DND-41 (cell line): ENCODE measurements at regions not wholly inside any gene's neighbourhood (a gene's known extent, or its start where the extent isn't known, plus 50 kb on each side); places are given as distances from the start of the nearest gene placed in this dataset.

Experiments
- ATAC-seq: fragments of 200-7000 bp; cut with Tn5 transposase; 3 replicates; pipeline ENCODE4 v1.9.1; 2021; ENCODE audit warnings: low read depth; ENCODE audit not compliant: insufficient read depth
- DNase-seq: peaks from one replicate; pipeline ENCODE4 v3.0.0-alpha.2; 2020
- H2AFZ ChIP-seq: 2 replicates; pipeline ENCODE4 v1.6.0; 2012; ENCODE audit warnings: low read depth, low read length
- H3K27ac ChIP-seq: 2 replicates; pipeline ENCODE4 v1.5.1; 2012; ENCODE audit warnings: low read length, inconsistent platforms
- H3K27me3 ChIP-seq: fragments of 200-600 bp; sonication (generic); 2 replicates; pipeline ENCODE4 v1.6.0; 2012; ENCODE audit warnings: low read length, mild to moderate bottlenecking, inconsistent platforms; ENCODE audit not compliant: insufficient read depth, poor library complexity
- H3K36me3 ChIP-seq: 2 replicates; pipeline ENCODE4 v1.5.1; 2012; ENCODE audit warnings: low read length, inconsistent platforms; ENCODE audit not compliant: insufficient read depth
- H3K4me1 ChIP-seq: 2 replicates; pipeline ENCODE4 v1.5.1; 2012; ENCODE audit warnings: mild to moderate bottlenecking, low read length; ENCODE audit not compliant: insufficient read depth
- H3K4me2 ChIP-seq: 2 replicates; pipeline ENCODE4 v1.6.0; 2012; ENCODE audit warnings: mild to moderate bottlenecking, moderate library complexity, low read length, inconsistent platforms; ENCODE audit not compliant: insufficient read depth
- H3K4me3 ChIP-seq, 2 experiments: fragments of 200-600 bp in 1 of 2; shearing (Covaris generic) in 1 of 2; 2 replicates each; pipeline ENCODE4 v1.5.1; 2012 to 2016; ENCODE audit warnings: inconsistent platforms in 2 of 2, low read length in 2 of 2, mild to moderate bottlenecking in 2 of 2, low read depth in 1 of 2, moderate library complexity in 1 of 2
- H3K79me2 ChIP-seq: 2 replicates; pipeline ENCODE4 v1.6.0; 2012; ENCODE audit warnings: low read length, inconsistent platforms; ENCODE audit not compliant: insufficient read depth
- H3K9ac ChIP-seq: 2 replicates; pipeline ENCODE4 v1.6.0; 2012; ENCODE audit warnings: low read depth, mild to moderate bottlenecking, inconsistent platforms, low read length, moderate library complexity
- H3K9me3 ChIP-seq: 2 replicates; pipeline ENCODE4 v1.5.1; 2012; ENCODE audit warnings: low read length, moderate library complexity, mild to moderate bottlenecking, inconsistent platforms; ENCODE audit not compliant: insufficient read depth, severe bottlenecking
- H4K20me1 ChIP-seq: 2 replicates; pipeline ENCODE4 v1.6.0; 2012; ENCODE audit warnings: low read length; ENCODE audit not compliant: insufficient read depth
- EZH2 ChIP-seq: IDR thresholded peaks from 3 replicates; pipeline ENCODE4 v1.6.1; 2012; ENCODE audit warnings: borderline replicate concordance, low read depth, mild to moderate bottlenecking, moderate library complexity, low read length, inconsistent platforms; ENCODE audit not compliant: severe bottlenecking
- TF ChIP-seq, protein P1 (sequence below): IDR thresholded peaks from 2 replicates; pipeline ENCODE4 v1.5.1; 2012; ENCODE audit warnings: borderline replicate concordance, low read length, moderate library complexity, mild to moderate bottlenecking; ENCODE audit not compliant: poor library complexity, severe bottlenecking; ENCODE audit errors: extremely low read depth

DNA sequence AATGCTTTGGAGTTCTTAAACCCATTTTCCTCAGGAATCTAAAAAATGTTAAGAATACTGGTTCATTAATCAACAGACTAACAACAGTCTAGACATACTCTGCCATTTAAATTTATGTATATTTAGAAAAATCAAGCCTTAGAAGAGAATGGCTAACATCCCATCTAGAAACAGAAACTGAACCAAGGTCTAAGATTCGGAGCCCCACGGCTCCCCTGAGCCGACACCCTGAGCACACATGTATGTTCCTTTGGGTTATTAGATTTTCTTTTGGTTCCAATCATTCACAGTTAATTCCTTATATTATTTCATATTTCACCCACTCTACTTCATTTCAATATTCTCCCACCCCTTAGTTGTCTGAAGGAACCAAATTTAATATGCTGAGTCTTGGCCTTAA, 94.8 kb upstream of the HNRNPA3 start:
- no peaks in the 10 kb centered on the region for H3K4me1 ChIP-seq
- no peaks in the 10 kb centered on the region for H4K20me1 ChIP-seq
- H3K27me3 ChIP-seq = peaks cover 25% of the 10 kb centered on the region
- DNase-seq (no peak), ATAC-seq (no peak)
- H3K79me2 ChIP-seq = no peaks in the 10 kb centered on the region
- TF ChIP-seq, protein P1, sequence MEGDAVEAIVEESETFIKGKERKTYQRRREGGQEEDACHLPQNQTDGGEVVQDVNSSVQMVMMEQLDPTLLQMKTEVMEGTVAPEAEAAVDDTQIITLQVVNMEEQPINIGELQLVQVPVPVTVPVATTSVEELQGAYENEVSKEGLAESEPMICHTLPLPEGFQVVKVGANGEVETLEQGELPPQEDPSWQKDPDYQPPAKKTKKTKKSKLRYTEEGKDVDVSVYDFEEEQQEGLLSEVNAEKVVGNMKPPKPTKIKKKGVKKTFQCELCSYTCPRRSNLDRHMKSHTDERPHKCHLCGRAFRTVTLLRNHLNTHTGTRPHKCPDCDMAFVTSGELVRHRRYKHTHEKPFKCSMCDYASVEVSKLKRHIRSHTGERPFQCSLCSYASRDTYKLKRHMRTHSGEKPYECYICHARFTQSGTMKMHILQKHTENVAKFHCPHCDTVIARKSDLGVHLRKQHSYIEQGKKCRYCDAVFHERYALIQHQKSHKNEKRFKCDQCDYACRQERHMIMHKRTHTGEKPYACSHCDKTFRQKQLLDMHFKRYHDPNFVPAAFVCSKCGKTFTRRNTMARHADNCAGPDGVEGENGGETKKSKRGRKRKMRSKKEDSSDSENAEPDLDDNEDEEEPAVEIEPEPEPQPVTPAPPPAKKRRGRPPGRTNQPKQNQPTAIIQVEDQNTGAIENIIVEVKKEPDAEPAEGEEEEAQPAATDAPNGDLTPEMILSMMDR = no peak
- no peak for TF ChIP-seq EZH2
- no peak overlapping the region for H3K27ac ChIP-seq
- no peak overlapping the region for H3K4me2 ChIP-seq
- no peak overlapping the region for H2AFZ ChIP-seq
- H3K36me3 ChIP-seq = no peaks in the 10 kb centered on the region
- no peaks in the 10 kb centered on the region for H3K9me3 ChIP-seq
- no peak overlapping the region for H3K9ac ChIP-seq
- H3K4me3 ChIP-seq = no peak overlapping the region

DNA sequence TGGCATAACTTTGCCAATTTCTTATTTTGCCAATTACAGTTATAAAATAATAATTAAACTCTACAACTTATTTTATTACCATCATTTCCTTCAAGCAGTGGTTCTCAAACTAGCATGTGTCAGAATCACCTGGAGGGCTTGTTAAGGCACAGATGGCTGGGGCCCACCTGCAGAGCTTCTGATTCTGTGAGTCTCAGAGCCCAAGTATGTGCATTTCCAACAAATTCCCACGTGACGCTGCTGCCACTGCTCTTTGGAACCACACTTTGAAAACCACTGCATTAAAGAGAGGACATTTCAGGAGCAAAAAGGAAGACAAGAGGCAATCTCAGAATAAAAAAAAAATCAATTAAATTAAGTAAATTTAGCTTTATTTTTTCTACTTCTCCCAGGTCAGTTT, 94.0 kb upstream of the HNRNPA3 start:
- Histone ChIP-seq H3K79me2 (no peaks in the 10 kb centered on the region), H3K4me2 (no peak overlapping the region), H4K20me1 (no peaks in the 10 kb centered on the region), H3K4me1 (no peaks in the 10 kb centered on the region), H3K4me3 (no peak overlapping the region), H3K36me3 (no peaks in the 10 kb centered on the region), H3K27ac (no peak overlapping the region), H2AFZ (no peak overlapping the region), H3K9ac (no peak overlapping the region), H3K27me3 (peaks cover 31% of the 10 kb centered on the region), H3K9me3 (no peaks in the 10 kb centered on the region)
- no peak for DNase-seq
- TF ChIP-seq, protein P1 = no peak
- TF ChIP-seq EZH2 = no peak
- no peak for ATAC-seq

DNA sequence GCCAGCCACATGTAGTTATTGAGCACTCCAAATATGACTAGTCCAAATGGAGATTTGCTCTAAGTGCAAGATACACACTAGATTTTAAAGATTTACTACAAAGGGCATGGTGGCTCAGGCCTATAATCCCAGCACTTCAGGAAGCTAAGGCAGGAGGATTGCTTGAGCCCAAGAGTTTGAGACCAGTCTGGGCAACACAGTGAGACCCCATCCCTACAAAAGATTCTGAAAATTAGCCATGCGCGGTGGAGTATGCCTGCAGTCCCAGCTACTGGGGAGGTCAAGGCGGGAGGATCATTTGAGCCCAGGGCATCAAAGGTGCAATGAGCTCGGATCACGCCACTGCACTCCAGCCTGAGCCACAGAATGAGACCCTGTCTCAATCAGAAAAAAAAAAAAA, 93.5 kb upstream of the HNRNPA3 start:
- Histone ChIP-seq H3K27me3 (peaks cover 31% of the 10 kb centered on the region), H3K36me3 (no peaks in the 10 kb centered on the region), H3K27ac (no peak overlapping the region), H3K79me2 (no peaks in the 10 kb centered on the region), H3K4me2 (no peak overlapping the region), H3K9ac (no peak overlapping the region), H3K9me3 (no peaks in the 10 kb centered on the region), H3K4me3 (no peak overlapping the region), H2AFZ (no peak overlapping the region), H3K4me1 (no peaks in the 10 kb centered on the region), H4K20me1 (no peaks in the 10 kb centered on the region)
- no peak for DNase-seq
- ATAC-seq = no peak
- no peak for TF ChIP-seq EZH2
- TF ChIP-seq, protein P1 = no peak

DNA sequence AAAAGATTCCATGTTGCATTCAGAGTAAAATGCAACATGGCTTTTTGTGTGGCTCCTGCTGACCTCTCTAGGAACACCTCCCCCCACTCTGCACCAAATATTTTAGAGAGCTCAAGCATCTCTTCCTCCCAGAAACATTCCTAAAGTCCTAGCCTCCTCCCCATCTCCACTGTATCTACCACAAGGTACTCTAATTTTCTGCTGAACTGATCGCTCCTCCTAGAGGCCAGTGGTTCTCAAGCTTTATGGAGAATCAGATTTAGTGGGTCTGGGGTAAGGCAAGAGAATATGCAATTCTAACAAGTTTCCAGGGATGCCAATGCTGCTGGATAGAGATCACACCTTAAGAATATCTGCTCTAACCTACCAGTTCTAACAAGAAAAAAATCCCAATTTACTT, 89.5 kb upstream of the HNRNPA3 start:
- Histone ChIP-seq H3K27me3 (peaks cover 8% of the 10 kb centered on the region), H2AFZ (no peak overlapping the region)
- no peak for ATAC-seq

More for the DNA sequence above, 89.5 kb upstream of the HNRNPA3 start:
- Histone ChIP-seq H3K79me2 (no peaks in the 10 kb centered on the region), H3K4me2 (no peak overlapping the region), H3K9me3 (no peaks in the 10 kb centered on the region), H3K27ac (no peak overlapping the region), H3K36me3 (no peaks in the 10 kb centered on the region), H3K4me1 (no peaks in the 10 kb centered on the region), H3K9ac (no peak overlapping the region), H3K4me3 (no peak overlapping the region), H4K20me1 (no peaks in the 10 kb centered on the region)
- no peak for TF ChIP-seq EZH2
- TF ChIP-seq, protein P1 = no peak
- no peak for DNase-seq
